ENCODE measurements at regions not wholly inside any gene's neighbourhood (a gene's known extent, or its start where the extent isn't known, plus 50 kb on each side); places are given as distances from the start of the nearest gene placed in this dataset.
A peak's percentile ranks its signal among the peaks of the same experiment; 100 is the strongest.
"Not testable (repeated sequence)": the region's sequence is repeated elsewhere in the genome, so short reads cannot be mapped to it uniquely, and the experiment has no call there.

- H3K4me3 Mint-ChIP-seq (ENCODE audit: unreplicated experiment): no peak overlapping the region
- H3K36me3 Mint-ChIP-seq (ENCODE audit: low read depth, unreplicated experiment): no peaks in the 10 kb centered on the region
- DNase-seq (ENCODE audit: low spot score): no peak
- H3K9me3 Mint-ChIP-seq (ENCODE audit: unreplicated experiment): no peaks in the 10 kb centered on the region
- TF ChIP-seq CTCF (IDR thresholded peaks at IDR 0.05; ENCODE audit: unreplicated experiment): peak; percentile 29
- H3K27ac Mint-ChIP-seq (ENCODE audit: unreplicated experiment): no peak overlapping the region
- peaks cover 2% of the 10 kb centered on the region for H3K27me3 Mint-ChIP-seq (ENCODE audit: unreplicated experiment)
- H3K4me1 Mint-ChIP-seq (ENCODE audit: unreplicated experiment): peaks cover 11% of the 10 kb centered on the region
Measured at GRCh38 chr4:23966725-23967124, 76.9 kb upstream of the PPARGC1A start.

GRCh38 chr4:23962462-23962861 lies 72.6 kb upstream of the PPARGC1A start:
- Mint-ChIP-seq H3K36me3 (ENCODE audit: low read depth, unreplicated experiment) (no peaks in the 10 kb centered on the region), H3K27ac (ENCODE audit: unreplicated experiment) (no peak overlapping the region), H3K9me3 (ENCODE audit: unreplicated experiment) (no peaks in the 10 kb centered on the region), H3K4me3 (ENCODE audit: unreplicated experiment) (no peak overlapping the region), H3K4me1 (ENCODE audit: unreplicated experiment) (peaks cover 4% of the 10 kb centered on the region), H3K27me3 (ENCODE audit: unreplicated experiment) (peaks cover 2% of the 10 kb centered on the region)
- no peak for DNase-seq (ENCODE audit: low spot score)
- no peak for TF ChIP-seq CTCF (IDR thresholded peaks at IDR 0.05; ENCODE audit: unreplicated experiment)

- not testable (repeated sequence) for DNase-seq (ENCODE audit: low spot score); H3K9me3 Mint-ChIP-seq (ENCODE audit: unreplicated experiment); H3K4me1 Mint-ChIP-seq (ENCODE audit: unreplicated experiment); H3K27me3 Mint-ChIP-seq (ENCODE audit: unreplicated experiment); H3K36me3 Mint-ChIP-seq (ENCODE audit: low read depth, unreplicated experiment); H3K4me3 Mint-ChIP-seq (ENCODE audit: unreplicated experiment); H3K27ac Mint-ChIP-seq (ENCODE audit: unreplicated experiment)
Measured at GRCh38 chr4:23961395-23961794, 71.5 kb upstream of the PPARGC1A start.

- H3K9me3 Mint-ChIP-seq (ENCODE audit: unreplicated experiment): no peaks in the 10 kb centered on the region
- H3K27ac Mint-ChIP-seq (ENCODE audit: unreplicated experiment): no peak overlapping the region
- no peak overlapping the region for H3K4me3 Mint-ChIP-seq (ENCODE audit: unreplicated experiment)
- H3K36me3 Mint-ChIP-seq (ENCODE audit: low read depth, unreplicated experiment): no peaks in the 10 kb centered on the region
- peaks cover 2% of the 10 kb centered on the region for H3K27me3 Mint-ChIP-seq (ENCODE audit: unreplicated experiment)
- H3K4me1 Mint-ChIP-seq (ENCODE audit: unreplicated experiment): no peaks in the 10 kb centered on the region
- no peak for TF ChIP-seq CTCF (IDR thresholded peaks at IDR 0.05; ENCODE audit: unreplicated experiment)
- DNase-seq (ENCODE audit: low spot score): no peak
Measured at GRCh38 chr4:23959396-23960148, 69.7 kb upstream of the PPARGC1A start.

GRCh38 chr4:23958749-23959148 lies 68.9 kb upstream of the PPARGC1A start:
- no peak for DNase-seq (ENCODE audit: low spot score)
- no peak for TF ChIP-seq CTCF (IDR thresholded peaks at IDR 0.05; ENCODE audit: unreplicated experiment)
- Mint-ChIP-seq H3K27me3 (ENCODE audit: unreplicated experiment) (peaks cover 2% of the 10 kb centered on the region), H3K36me3 (ENCODE audit: low read depth, unreplicated experiment) (no peaks in the 10 kb centered on the region), H3K9me3 (ENCODE audit: unreplicated experiment) (no peaks in the 10 kb centered on the region), H3K4me3 (ENCODE audit: unreplicated experiment) (no peak overlapping the region), H3K27ac (ENCODE audit: unreplicated experiment) (no peak overlapping the region), H3K4me1 (ENCODE audit: unreplicated experiment) (no peaks in the 10 kb centered on the region)
